ENCODE measurements at regions not wholly inside any gene's neighbourhood (a gene's known extent, or its start where the extent isn't known, plus 50 kb on each side); places are given as distances from the start of the nearest gene placed in this dataset.

DNA sequence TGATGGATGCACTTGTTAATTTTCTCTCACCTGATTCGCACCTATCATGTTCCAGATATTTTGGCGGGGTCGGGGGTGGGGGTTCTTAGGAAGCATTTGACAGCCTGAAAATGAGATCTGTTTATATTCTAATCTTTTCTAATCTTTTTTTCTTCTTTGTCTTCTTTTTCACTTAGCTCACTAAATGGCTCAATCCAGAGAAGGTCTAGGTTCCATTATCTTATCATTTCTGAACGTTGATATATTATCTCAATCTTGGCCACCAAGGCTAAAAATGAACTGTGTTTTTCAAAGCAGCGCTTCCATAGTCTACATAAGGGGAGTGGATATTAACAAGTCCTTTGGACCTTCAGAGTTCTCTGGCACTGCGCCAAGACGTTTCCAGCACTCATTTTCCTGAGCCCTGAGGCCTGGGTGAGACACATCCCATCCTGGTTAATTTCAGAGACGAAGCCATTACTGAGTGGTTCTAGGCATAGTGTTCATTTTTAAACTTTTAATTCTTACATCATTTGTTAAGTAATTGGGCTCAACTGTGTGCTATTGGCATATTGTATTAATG lies 229.0 kb downstream of the SOX11 start:
- H3K9me3 Mint-ChIP-seq: peaks cover 11 to 14% of the 10 kb centered on the region in 2 experiments

More for the DNA sequence above, 229.0 kb downstream of the SOX11 start:
- H3K27me3 Mint-ChIP-seq (ENCODE audit: low read depth): peaks cover 13% of the 10 kb centered on the region
- Histone ChIP-seq H3K23ac (ENCODE audit: insufficient read length, low read depth, low read length) (no peak overlapping the region), H3K4ac (ENCODE audit: low read depth, low read length) (no peak overlapping the region), H3K18ac (ENCODE audit: insufficient read length, low read depth, low read length) (no peak overlapping the region), H2BK120ac (ENCODE audit: low read depth, low read length, poor library complexity, severe bottlenecking) (no peak overlapping the region), H2BK15ac (ENCODE audit: low read depth, low read length) (no peak overlapping the region), H2BK20ac (ENCODE audit: low read depth, low read length, poor library complexity, severe bottlenecking) (no peak overlapping the region), H3K56ac (ENCODE audit: insufficient read length, low read depth, low read length) (no peak overlapping the region), H3K9me3 (ENCODE audit: control insufficient read depth, low read depth, low read length) (no peaks in the 10 kb centered on the region), H4K20me1 (ENCODE audit: control insufficient read depth, insufficient read depth, insufficient read length) (no peaks in the 10 kb centered on the region), H2BK5ac (ENCODE audit: insufficient read length, low read length) (no peak overlapping the region), H4K8ac (replicated peaks; ENCODE audit: insufficient read length, low read depth, low read length) (no peak overlapping the region), H3K4me2 (ENCODE audit: insufficient read depth, insufficient read length, low read length) (no peak overlapping the region), H4K91ac (ENCODE audit: insufficient read length, low read depth, low read length) (no peak overlapping the region), H2AFZ (ENCODE audit: low read length) (no peak overlapping the region), H3K23me2 (ENCODE audit: insufficient read length, low read depth, low read length, poor library complexity, severe bottlenecking) (no peaks in the 10 kb centered on the region), H2AK5ac (ENCODE audit: insufficient read length, low read length) (no peak overlapping the region), H3K14ac (ENCODE audit: insufficient read depth, low read length) (no peak overlapping the region), H3T11ph (ENCODE audit: low read length) (no peak overlapping the region), H2BK12ac (ENCODE audit: insufficient read length, low read depth, low read length) (no peak overlapping the region), H3K9ac (ENCODE audit: extremely low read depth, insufficient read length, low read length) (no peak overlapping the region), H3K27ac (ENCODE audit: insufficient read length, low read depth, low read length) (no peak overlapping the region), H3K79me1 (ENCODE audit: insufficient read depth, low read depth, low read length, poor library complexity, severe bottlenecking) (no peaks in the 10 kb centered on the region), H3K4me1 (ENCODE audit: insufficient read depth, low read length) (no peaks in the 10 kb centered on the region), H3K79me2 (ENCODE audit: insufficient read depth, low read length) (no peaks in the 10 kb centered on the region), H3K27me3 (ENCODE audit: insufficient read depth, low read length) (no peaks in the 10 kb centered on the region), H4K5ac (ENCODE audit: insufficient read length, low read depth, low read length) (no peak overlapping the region)
- H3K4me1 Mint-ChIP-seq: peaks cover under 1 to 1% of the 10 kb centered on the region in 2 experiments
- WGBS (ENCODE audit: extremely low coverage, insufficient read length, low lambda C conversion rate): no CpG with 5 or more reads among the region's 8 CpGs
- H3K4me3 Mint-ChIP-seq: no peak overlapping the region
- DNase-seq: no peak
- H3K36me3 Mint-ChIP-seq (ENCODE audit: insufficient read depth in 1 of 3, low read depth in 3 of 3): peaks cover 9 to 27% (median 9%) of the 10 kb centered on the region in 3 experiments
- H3K27ac Mint-ChIP-seq: no peak overlapping the region
- TF ChIP-seq, protein P1, sequence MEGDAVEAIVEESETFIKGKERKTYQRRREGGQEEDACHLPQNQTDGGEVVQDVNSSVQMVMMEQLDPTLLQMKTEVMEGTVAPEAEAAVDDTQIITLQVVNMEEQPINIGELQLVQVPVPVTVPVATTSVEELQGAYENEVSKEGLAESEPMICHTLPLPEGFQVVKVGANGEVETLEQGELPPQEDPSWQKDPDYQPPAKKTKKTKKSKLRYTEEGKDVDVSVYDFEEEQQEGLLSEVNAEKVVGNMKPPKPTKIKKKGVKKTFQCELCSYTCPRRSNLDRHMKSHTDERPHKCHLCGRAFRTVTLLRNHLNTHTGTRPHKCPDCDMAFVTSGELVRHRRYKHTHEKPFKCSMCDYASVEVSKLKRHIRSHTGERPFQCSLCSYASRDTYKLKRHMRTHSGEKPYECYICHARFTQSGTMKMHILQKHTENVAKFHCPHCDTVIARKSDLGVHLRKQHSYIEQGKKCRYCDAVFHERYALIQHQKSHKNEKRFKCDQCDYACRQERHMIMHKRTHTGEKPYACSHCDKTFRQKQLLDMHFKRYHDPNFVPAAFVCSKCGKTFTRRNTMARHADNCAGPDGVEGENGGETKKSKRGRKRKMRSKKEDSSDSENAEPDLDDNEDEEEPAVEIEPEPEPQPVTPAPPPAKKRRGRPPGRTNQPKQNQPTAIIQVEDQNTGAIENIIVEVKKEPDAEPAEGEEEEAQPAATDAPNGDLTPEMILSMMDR (conservative IDR thresholded peaks at IDR 0.05): no peak

All from H9 (cell line).